ENCODE measurements at regions not wholly inside any gene's neighbourhood (a gene's known extent, or its start where the extent isn't known, plus 50 kb on each side); places are given as distances from the start of the nearest gene placed in this dataset.

- TF ChIP-seq, protein P1, sequence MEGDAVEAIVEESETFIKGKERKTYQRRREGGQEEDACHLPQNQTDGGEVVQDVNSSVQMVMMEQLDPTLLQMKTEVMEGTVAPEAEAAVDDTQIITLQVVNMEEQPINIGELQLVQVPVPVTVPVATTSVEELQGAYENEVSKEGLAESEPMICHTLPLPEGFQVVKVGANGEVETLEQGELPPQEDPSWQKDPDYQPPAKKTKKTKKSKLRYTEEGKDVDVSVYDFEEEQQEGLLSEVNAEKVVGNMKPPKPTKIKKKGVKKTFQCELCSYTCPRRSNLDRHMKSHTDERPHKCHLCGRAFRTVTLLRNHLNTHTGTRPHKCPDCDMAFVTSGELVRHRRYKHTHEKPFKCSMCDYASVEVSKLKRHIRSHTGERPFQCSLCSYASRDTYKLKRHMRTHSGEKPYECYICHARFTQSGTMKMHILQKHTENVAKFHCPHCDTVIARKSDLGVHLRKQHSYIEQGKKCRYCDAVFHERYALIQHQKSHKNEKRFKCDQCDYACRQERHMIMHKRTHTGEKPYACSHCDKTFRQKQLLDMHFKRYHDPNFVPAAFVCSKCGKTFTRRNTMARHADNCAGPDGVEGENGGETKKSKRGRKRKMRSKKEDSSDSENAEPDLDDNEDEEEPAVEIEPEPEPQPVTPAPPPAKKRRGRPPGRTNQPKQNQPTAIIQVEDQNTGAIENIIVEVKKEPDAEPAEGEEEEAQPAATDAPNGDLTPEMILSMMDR (conservative IDR thresholded peaks at IDR 0.05; ENCODE audit: low read length) = no peak
- no peak for TF ChIP-seq EZH2phosphoT487 (IDR thresholded peaks at IDR 0.05; ENCODE audit: borderline replicate concordance, low read depth, low read length)
Observed at GRCh38 chr9:105158898-105159297, 85.6 kb upstream of the SLC44A1 start.

Measured in OCI-LY7 (cell line).